ENCODE measurements at regions not wholly inside any gene's neighbourhood (a gene's known extent, or its start where the extent isn't known, plus 50 kb on each side); places are given as distances from the start of the nearest gene placed in this dataset.

DNA sequence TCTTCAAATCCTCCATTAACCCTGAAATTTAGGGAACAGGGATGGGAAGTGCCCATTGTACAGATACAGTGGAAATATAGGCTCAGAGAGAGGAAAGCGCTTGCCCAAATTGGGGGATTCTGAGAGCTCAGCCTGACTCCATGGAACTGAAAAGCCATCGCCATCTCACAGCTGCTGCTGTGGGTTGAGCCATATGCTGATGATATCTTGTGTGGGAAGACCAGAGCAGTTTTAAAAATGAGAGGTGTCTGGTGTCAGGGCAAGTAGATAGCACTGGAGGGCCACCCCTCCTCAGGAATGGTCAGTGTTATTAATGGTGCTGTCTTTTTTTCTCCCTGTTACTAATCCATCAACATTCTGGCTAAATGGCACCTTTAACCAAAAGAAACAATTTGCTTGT lies 50.9 kb upstream of the C5orf58 start:
- TF ChIP-seq, protein P1, sequence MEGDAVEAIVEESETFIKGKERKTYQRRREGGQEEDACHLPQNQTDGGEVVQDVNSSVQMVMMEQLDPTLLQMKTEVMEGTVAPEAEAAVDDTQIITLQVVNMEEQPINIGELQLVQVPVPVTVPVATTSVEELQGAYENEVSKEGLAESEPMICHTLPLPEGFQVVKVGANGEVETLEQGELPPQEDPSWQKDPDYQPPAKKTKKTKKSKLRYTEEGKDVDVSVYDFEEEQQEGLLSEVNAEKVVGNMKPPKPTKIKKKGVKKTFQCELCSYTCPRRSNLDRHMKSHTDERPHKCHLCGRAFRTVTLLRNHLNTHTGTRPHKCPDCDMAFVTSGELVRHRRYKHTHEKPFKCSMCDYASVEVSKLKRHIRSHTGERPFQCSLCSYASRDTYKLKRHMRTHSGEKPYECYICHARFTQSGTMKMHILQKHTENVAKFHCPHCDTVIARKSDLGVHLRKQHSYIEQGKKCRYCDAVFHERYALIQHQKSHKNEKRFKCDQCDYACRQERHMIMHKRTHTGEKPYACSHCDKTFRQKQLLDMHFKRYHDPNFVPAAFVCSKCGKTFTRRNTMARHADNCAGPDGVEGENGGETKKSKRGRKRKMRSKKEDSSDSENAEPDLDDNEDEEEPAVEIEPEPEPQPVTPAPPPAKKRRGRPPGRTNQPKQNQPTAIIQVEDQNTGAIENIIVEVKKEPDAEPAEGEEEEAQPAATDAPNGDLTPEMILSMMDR (IDR thresholded peaks at IDR 0.05), result no peak
- TF ChIP-seq EZH2 (IDR thresholded peaks at IDR 0.05) (no peak), EZH2phosphoT487 (IDR thresholded peaks at IDR 0.05) (no peak)

Measured in neural progenitor cell (in vitro differentiated cells).